ENCODE measurements at regions not wholly inside any gene's neighbourhood (a gene's known extent, or its start where the extent isn't known, plus 50 kb on each side); places are given as distances from the start of the nearest gene placed in this dataset.

GRCh38 chr17:5635949-5636348 is 51.6 kb upstream of the NLRP1 start:
- no peak for DNase-seq

GRCh38 chr17:5638596-5638995 is 54.3 kb upstream of the NLRP1 start:
- DNase-seq = no peak

GRCh38 chr17:5640726-5641125 is 56.4 kb upstream of the NLRP1 start:
- DNase-seq = no peak

- DNase-seq = no peak
Measured at GRCh38 chr17:5642752-5643151, 58.4 kb upstream of the NLRP1 start.

- DNase-seq = no peak
Measured at GRCh38 chr17:5644065-5644464, 59.8 kb upstream of the NLRP1 start.

- no peak for DNase-seq
Measured at GRCh38 chr17:5651348-5651747, 67.0 kb upstream of the NLRP1 start.

- no peak for DNase-seq
Measured at GRCh38 chr17:5661491-5662125, 77.3 kb upstream of the NLRP1 start.

- DNase-seq = no peak
Measured at GRCh38 chr17:5662409-5663085, 78.2 kb upstream of the NLRP1 start.

- DNase-seq = no peak
Measured at GRCh38 chr17:5665164-5665563, 80.9 kb upstream of the NLRP1 start.

- DNase-seq = no peak
Measured at GRCh38 chr17:5667871-5668270, 83.6 kb upstream of the NLRP1 start.

- DNase-seq = no peak
Measured at GRCh38 chr17:5668557-5669138, 84.3 kb upstream of the NLRP1 start.

- DNase-seq = no peak
Measured at GRCh38 chr17:5669191-5669590, 84.9 kb upstream of the NLRP1 start.

GRCh38 chr17:5672141-5672540 is 87.8 kb upstream of the NLRP1 start:
- no peak for DNase-seq

GRCh38 chr17:5672815-5673430 is 88.6 kb upstream of the NLRP1 start:
- DNase-seq = no peak

GRCh38 chr17:5675625-5676421 is 91.5 kb upstream of the NLRP1 start:
- no peak for DNase-seq

- no peak for DNase-seq
Measured at GRCh38 chr17:5677620-5678019, 93.3 kb upstream of the NLRP1 start.

- DNase-seq = no peak
Measured at GRCh38 chr17:5678171-5678570, 93.9 kb upstream of the NLRP1 start.

- no peak for DNase-seq
Measured at GRCh38 chr17:5680766-5681165, 96.5 kb upstream of the NLRP1 start.

- DNase-seq = no peak
Measured at GRCh38 chr17:5683241-5683640, 98.9 kb upstream of the NLRP1 start.

GRCh38 chr17:5686074-5686635 is 101.8 kb upstream of the NLRP1 start:
- no peak for DNase-seq

- no peak for DNase-seq
Measured at GRCh38 chr17:5687646-5688045, 103.3 kb upstream of the NLRP1 start.

- no peak for DNase-seq
Measured at GRCh38 chr17:5693821-5694220, 109.5 kb upstream of the NLRP1 start.

GRCh38 chr17:5694551-5694950 is 110.2 kb upstream of the NLRP1 start:
- DNase-seq = no peak

Data from HCEC 1CT (cell line).